Kidney epithelial cell (primary cell): ENCODE measurements at regions not wholly inside any gene's neighbourhood (a gene's known extent, or its start where the extent isn't known, plus 50 kb on each side); places are given as distances from the start of the nearest gene placed in this dataset.

Source experiments
- DNase-seq: peaks from one replicate; pipeline ENCODE4 v3.0.0-alpha.2; 2010; ENCODE audit warnings: low read depth
- H3K27me3 ChIP-seq: 2 replicates; pipeline ENCODE4 v1.6.0; 2011; ENCODE audit warnings: low read length; ENCODE audit not compliant: control insufficient read depth, insufficient read depth
- H3K36me3 ChIP-seq: 2 replicates; pipeline ENCODE4 v1.5.1; 2011; ENCODE audit warnings: low read length; ENCODE audit not compliant: control insufficient read depth, insufficient read depth
- H3K4me3 ChIP-seq: 2 replicates; pipeline ENCODE4 v1.5.1; 2011; ENCODE audit warnings: low read depth, mild to moderate bottlenecking, control low read depth, low read length
- TF ChIP-seq, protein P1 (sequence below): IDR thresholded peaks from 2 replicates; pipeline ENCODE4 v1.5.1; 2011; ENCODE audit warnings: mild to moderate bottlenecking, moderate library complexity, low read length, control low read depth, inconsistent platforms; ENCODE audit not compliant: insufficient read depth, poor library complexity, severe bottlenecking

DNA sequence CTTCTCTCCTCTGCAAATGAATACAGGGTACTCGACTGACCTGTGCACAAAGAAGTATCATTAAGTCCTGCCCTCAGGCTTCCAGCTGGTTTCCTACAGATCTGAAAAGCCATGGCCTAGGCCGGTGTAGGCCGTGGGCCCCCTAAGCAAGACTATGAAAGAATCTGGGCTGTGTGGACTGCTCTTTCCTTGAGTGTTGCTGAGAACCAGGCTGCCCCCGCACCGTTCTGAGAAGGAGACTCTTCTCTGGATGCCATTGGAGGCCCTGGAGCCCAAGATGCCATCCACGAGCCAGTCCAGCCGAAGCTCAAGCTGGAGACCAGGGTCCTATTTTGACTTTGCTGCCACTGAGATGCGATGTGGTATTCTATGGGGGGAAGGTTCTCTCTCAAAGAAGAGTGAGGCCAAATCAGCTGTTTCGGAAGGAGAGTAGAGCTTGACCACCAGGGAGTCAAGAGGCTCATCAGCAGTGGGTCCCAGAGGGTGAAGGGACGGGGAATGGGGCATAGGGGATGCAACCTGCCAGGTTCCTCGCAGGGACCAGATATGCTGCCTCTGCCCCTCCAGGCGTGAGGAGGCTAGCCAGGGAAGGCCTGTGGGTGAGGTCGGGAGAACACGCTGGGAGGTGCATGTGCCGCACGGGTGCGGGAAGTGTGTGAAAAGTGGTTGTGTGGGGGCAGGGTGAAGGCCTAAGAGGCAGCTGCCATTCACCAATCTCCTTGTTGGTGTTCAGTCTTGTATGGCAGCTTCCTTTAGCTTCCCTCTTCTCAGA, 96.4 kb upstream of the B3GAT1 start:
- TF ChIP-seq, protein P1, sequence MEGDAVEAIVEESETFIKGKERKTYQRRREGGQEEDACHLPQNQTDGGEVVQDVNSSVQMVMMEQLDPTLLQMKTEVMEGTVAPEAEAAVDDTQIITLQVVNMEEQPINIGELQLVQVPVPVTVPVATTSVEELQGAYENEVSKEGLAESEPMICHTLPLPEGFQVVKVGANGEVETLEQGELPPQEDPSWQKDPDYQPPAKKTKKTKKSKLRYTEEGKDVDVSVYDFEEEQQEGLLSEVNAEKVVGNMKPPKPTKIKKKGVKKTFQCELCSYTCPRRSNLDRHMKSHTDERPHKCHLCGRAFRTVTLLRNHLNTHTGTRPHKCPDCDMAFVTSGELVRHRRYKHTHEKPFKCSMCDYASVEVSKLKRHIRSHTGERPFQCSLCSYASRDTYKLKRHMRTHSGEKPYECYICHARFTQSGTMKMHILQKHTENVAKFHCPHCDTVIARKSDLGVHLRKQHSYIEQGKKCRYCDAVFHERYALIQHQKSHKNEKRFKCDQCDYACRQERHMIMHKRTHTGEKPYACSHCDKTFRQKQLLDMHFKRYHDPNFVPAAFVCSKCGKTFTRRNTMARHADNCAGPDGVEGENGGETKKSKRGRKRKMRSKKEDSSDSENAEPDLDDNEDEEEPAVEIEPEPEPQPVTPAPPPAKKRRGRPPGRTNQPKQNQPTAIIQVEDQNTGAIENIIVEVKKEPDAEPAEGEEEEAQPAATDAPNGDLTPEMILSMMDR: no peak
- Histone ChIP-seq H3K36me3 (no peaks in the 10 kb centered on the region), H3K27me3 (no peaks in the 10 kb centered on the region), H3K4me3 (no peak overlapping the region)
- DNase-seq: no peak

DNA sequence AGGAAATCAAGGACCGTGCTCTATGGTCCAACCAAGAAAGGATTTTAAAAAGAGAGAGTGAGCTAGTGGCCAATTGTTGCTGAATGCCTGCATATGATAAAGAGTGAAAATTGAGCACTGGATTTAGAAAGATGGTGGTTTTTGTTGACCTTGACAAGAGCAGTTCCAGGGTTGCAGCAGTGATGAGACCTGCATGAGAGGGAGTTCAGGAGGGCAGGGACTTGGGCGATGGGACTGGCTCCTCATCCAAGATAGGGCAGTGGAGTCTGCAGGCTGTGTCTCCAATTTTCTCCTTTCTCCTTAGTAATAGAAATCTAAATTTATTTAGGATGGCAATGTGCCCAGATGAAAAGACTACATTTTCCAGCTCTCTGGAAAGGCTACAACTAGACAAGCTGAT, 94.0 kb upstream of the B3GAT1 start:
- Histone ChIP-seq H3K36me3 (no peaks in the 10 kb centered on the region), H3K27me3 (no peaks in the 10 kb centered on the region), H3K4me3 (no peak overlapping the region)
- DNase-seq: no peak
- TF ChIP-seq, protein P1: no peak

DNA sequence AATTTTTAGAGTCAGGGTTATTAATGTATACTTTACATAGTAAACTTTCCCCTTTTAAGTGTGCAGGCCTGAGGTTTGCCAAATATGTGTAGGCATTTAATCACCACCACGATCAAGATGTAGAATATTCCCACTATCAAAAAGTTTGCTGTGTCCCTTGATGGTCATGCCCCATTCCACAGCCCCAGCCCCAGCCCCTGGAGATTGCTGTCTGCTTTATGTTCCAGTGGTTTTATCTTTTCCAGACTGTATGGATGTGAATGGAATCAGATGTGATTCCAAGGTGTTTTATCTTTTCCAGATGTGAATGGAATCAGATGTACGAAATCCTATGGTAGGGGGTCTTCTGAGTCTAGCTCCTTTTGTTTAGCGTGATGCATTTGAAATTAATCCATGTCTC, 93.1 kb upstream of the B3GAT1 start:
- no peak overlapping the region for H3K4me3 ChIP-seq
- H3K36me3 ChIP-seq: no peaks in the 10 kb centered on the region
- TF ChIP-seq, protein P1: no peak
- no peak for DNase-seq
- no peaks in the 10 kb centered on the region for H3K27me3 ChIP-seq

DNA sequence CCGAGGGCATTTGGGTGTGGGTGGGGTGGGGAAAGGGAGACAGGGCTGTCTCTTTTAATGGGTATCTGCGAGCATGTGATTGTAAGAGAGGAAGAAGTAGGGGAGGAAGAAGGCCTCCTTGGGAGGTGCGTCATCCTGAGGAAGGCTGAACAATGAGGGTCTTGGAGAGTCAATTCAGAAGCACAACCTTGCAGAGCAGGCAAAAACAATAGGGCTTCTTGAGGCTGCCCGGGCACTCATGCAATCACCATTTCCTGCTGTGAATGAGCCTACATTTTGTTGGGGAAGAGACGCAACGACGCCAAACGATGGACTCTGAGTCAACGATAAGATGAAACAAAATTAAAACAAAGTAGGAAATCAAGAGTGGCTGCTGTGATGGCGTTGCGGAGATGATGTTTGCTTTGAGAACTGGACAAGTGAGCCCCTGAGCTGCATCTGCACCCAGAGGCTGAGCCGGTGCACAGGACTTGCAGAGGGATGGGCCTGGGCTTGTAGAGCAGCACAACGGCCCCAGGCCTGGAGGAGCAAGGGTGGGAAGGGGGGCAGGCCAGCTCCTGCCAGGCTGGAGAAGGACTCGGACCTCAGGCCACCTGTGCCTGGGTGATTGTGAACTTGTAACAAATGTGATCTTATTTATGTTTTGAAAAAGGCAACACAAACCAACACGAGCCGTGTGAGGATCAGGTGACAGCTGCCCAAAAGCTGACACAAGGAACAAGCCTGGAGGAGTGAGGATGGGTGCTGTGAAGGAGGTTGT, 92.3 kb upstream of the B3GAT1 start:
- Histone ChIP-seq H3K36me3 (no peaks in the 10 kb centered on the region), H3K27me3 (no peaks in the 10 kb centered on the region), H3K4me3 (no peak overlapping the region)
- TF ChIP-seq, protein P1: no peak
- no peak for DNase-seq

DNA sequence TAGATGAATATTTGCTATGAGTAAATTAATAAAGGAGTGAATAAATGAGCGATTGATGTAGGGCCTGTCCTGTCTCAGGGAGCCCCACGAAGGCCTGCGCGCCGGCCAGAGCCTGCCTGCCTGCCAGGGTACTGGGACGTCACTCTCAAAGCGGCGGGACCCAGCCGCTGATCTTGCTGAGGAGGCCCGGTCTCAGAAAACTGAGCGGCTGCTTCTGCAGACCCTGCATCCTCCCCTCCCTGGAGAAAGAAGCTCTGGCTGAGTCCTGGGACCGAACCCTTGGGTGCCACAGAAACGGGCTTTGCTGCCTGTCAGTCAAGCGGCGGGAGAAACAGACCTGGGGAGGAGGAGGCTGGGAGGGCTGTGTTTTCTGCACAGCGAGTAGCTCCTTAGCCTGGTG, 91.6 kb upstream of the B3GAT1 start:
- Histone ChIP-seq H3K4me3 (no peak overlapping the region), H3K27me3 (no peaks in the 10 kb centered on the region), H3K36me3 (no peaks in the 10 kb centered on the region)
- TF ChIP-seq, protein P1: no peak
- no peak for DNase-seq
